Activated T-cell treated with anti-CD3 and anti-CD28 coated beads for 1 hour (primary cell): ENCODE measurements at regions not wholly inside any gene's neighbourhood (a gene's known extent, or its start where the extent isn't known, plus 50 kb on each side); places are given as distances from the start of the nearest gene placed in this dataset.

Experiments used
- DNase-seq: peaks from one replicate; pipeline ENCODE4 v3.0.0-alpha.2; 2020; ENCODE audit warnings: low read depth

- no peak for DNase-seq
Observed at GRCh38 chr9:28209130-28209529, 635.8 kb upstream of the C9orf72 start.

GRCh38 chr9:28212979-28213378, 639.7 kb upstream of the C9orf72 start:
- no peak for DNase-seq

GRCh38 chr9:28215536-28216299, 642.4 kb upstream of the C9orf72 start:
- DNase-seq, result no peak

GRCh38 chr9:28232686-28233085, 659.4 kb upstream of the C9orf72 start:
- no peak for DNase-seq

GRCh38 chr9:28234133-28234893, 661.0 kb upstream of the C9orf72 start:
- DNase-seq, result no peak

GRCh38 chr9:28234894-28235277, 661.6 kb upstream of the C9orf72 start:
- DNase-seq, result no peak

GRCh38 chr9:28249424-28249823, 676.1 kb upstream of the C9orf72 start:
- no peak for DNase-seq

- DNase-seq, result no peak
Observed at GRCh38 chr9:28255174-28255573, 681.9 kb upstream of the C9orf72 start.

- DNase-seq, result no peak
Observed at GRCh38 chr9:28260330-28260729, 687.0 kb upstream of the C9orf72 start.

- DNase-seq, result no peak
Observed at GRCh38 chr9:28264368-28264767, 691.1 kb upstream of the C9orf72 start.

GRCh38 chr9:28267351-28267750, 694.1 kb upstream of the C9orf72 start:
- no peak for DNase-seq

- no peak for DNase-seq
Observed at GRCh38 chr9:28270156-28270555, 696.9 kb upstream of the C9orf72 start.

- DNase-seq, result no peak
Observed at GRCh38 chr9:28272127-28272526, 698.8 kb upstream of the C9orf72 start.

GRCh38 chr9:28287455-28287854, 714.2 kb upstream of the C9orf72 start:
- no peak for DNase-seq

GRCh38 chr9:28289746-28290145, 716.5 kb upstream of the C9orf72 start:
- DNase-seq, result no peak

- DNase-seq, result no peak
Observed at GRCh38 chr9:28293369-28294090, 720.2 kb upstream of the C9orf72 start.

GRCh38 chr9:28301281-28301680, 728.0 kb upstream of the C9orf72 start:
- no peak for DNase-seq

GRCh38 chr9:28317745-28318144, 744.5 kb upstream of the C9orf72 start:
- no peak for DNase-seq

- DNase-seq, result no peak
Observed at GRCh38 chr9:28318515-28318914, 745.2 kb upstream of the C9orf72 start.

- DNase-seq, result no peak
Observed at GRCh38 chr9:28319981-28320380, 746.7 kb upstream of the C9orf72 start.

GRCh38 chr9:28320616-28321015, 747.3 kb upstream of the C9orf72 start:
- DNase-seq, result no peak

- DNase-seq, result no peak
Observed at GRCh38 chr9:28329323-28329722, 756.0 kb upstream of the C9orf72 start.

- no peak for DNase-seq
Observed at GRCh38 chr9:28332648-28333047, 759.4 kb upstream of the C9orf72 start.
